ENCODE measurements at regions not wholly inside any gene's neighbourhood (a gene's known extent, or its start where the extent isn't known, plus 50 kb on each side); places are given as distances from the start of the nearest gene placed in this dataset.

GRCh38 chrX:125424536-125424935 lies 104.9 kb downstream of the TEX13C start:
- TF ChIP-seq CTCF (IDR thresholded peaks at IDR 0.05; ENCODE audit: insufficient read depth, low read depth, low read length) (no peak), EZH2 (IDR thresholded peaks at IDR 0.05; ENCODE audit: insufficient read depth, low read length) (no peak)

Data from astrocyte (in vitro differentiated cells and primary cell).